ENCODE measurements at regions not wholly inside any gene's neighbourhood (a gene's known extent, or its start where the extent isn't known, plus 50 kb on each side); places are given as distances from the start of the nearest gene placed in this dataset.
A peak's percentile ranks its signal among the peaks of the same experiment; 100 is the strongest.

GRCh38 chr6:4675121-4675520, 101.1 kb upstream of the CDYL start:
- H3K4me1 ChIP-seq (ENCODE audit: control insufficient read depth, insufficient read depth, low read depth, low read length), result no peaks in the 10 kb centered on the region
- H3K79me1 ChIP-seq (replicated peaks; ENCODE audit: low read length, poor library complexity, severe bottlenecking), result no peaks in the 10 kb centered on the region
- no peak overlapping the region for H2BK12ac ChIP-seq (ENCODE audit: low read length in 2 of 2)
- H2AK5ac ChIP-seq (ENCODE audit: low read length, severe bottlenecking), result no peak overlapping the region
- H3K4me3 ChIP-seq (ENCODE audit: insufficient read depth in 1 of 2, low read depth in 1 of 2, low read length in 2 of 2), result no peak overlapping the region
- no peak overlapping the region for H3K4me2 ChIP-seq (ENCODE audit: low read length, poor library complexity, severe bottlenecking)
- H4K91ac ChIP-seq (ENCODE audit: low read length), result no peak overlapping the region
- H2BK15ac ChIP-seq (ENCODE audit: low read depth, poor library complexity, severe bottlenecking), result no peak overlapping the region
- H2BK5ac ChIP-seq (ENCODE audit: low read depth, low read length, poor library complexity, severe bottlenecking), result no peak overlapping the region
- H3K27me3 ChIP-seq (ENCODE audit: control insufficient read depth in 1 of 2, insufficient read depth in 1 of 2, low read length in 2 of 2), result no peaks in the 10 kb centered on the region
- no peak overlapping the region for H3K9ac ChIP-seq (ENCODE audit: low read length)
- H3K36me3 ChIP-seq (ENCODE audit: control insufficient read depth in 1 of 2, insufficient read depth in 2 of 2, low read depth in 1 of 2, low read length in 2 of 2), result no peaks in the 10 kb centered on the region
- DNase-seq, result no peak
- H3K4ac ChIP-seq (ENCODE audit: low read depth in 1 of 2, low read length in 2 of 2), result no peak overlapping the region
- H3K14ac ChIP-seq (ENCODE audit: low read length in 2 of 2), result no peak overlapping the region
- WGBS, result 84% methylated on average over 6 of the region's 6 CpGs
- H2AFZ ChIP-seq (ENCODE audit: low read depth, low read length), result no peak overlapping the region
- H4K8ac ChIP-seq (ENCODE audit: low read length), result no peak overlapping the region
- H3K18ac ChIP-seq (ENCODE audit: low read depth in 1 of 2, low read length in 2 of 2), result no peak overlapping the region
- H3K9me3 ChIP-seq (ENCODE audit: control insufficient read depth, low read length), result no peaks in the 10 kb centered on the region
- no peak overlapping the region for H2BK120ac ChIP-seq (ENCODE audit: low read depth, low read length)
- no peak overlapping the region for H3K23ac ChIP-seq (ENCODE audit: low read length in 2 of 2)
- H3K27ac ChIP-seq (ENCODE audit: low read length, poor library complexity, severe bottlenecking), result no peak overlapping the region

- no peak overlapping the region for H4K8ac ChIP-seq (ENCODE audit: low read length)
- H3K27ac ChIP-seq (ENCODE audit: low read length, poor library complexity, severe bottlenecking), result no peak overlapping the region
- H2AFZ ChIP-seq (ENCODE audit: low read depth, low read length), result no peak overlapping the region
- H3K4me3 ChIP-seq (ENCODE audit: insufficient read depth in 1 of 2, low read depth in 1 of 2, low read length in 2 of 2), result no peak overlapping the region
- H3K18ac ChIP-seq (ENCODE audit: low read depth in 1 of 2, low read length in 2 of 2), result no peak overlapping the region
- no peak overlapping the region for H2BK5ac ChIP-seq (ENCODE audit: low read depth, low read length, poor library complexity, severe bottlenecking)
- H3K79me1 ChIP-seq (replicated peaks; ENCODE audit: low read length, poor library complexity, severe bottlenecking), result no peaks in the 10 kb centered on the region
- H3K23ac ChIP-seq (ENCODE audit: low read length in 2 of 2), result no peak overlapping the region
- H3K4me1 ChIP-seq (ENCODE audit: control insufficient read depth, insufficient read depth, low read depth, low read length), result no peaks in the 10 kb centered on the region
- H3K27me3 ChIP-seq (ENCODE audit: control insufficient read depth in 1 of 2, insufficient read depth in 1 of 2, low read length in 2 of 2), result no peaks in the 10 kb centered on the region
- no peak overlapping the region for H4K91ac ChIP-seq (ENCODE audit: low read length)
- no peak overlapping the region for H2AK5ac ChIP-seq (ENCODE audit: low read length, severe bottlenecking)
- no peak for DNase-seq
- H3K4ac ChIP-seq (ENCODE audit: low read depth in 1 of 2, low read length in 2 of 2), result no peak overlapping the region
- H2BK15ac ChIP-seq (ENCODE audit: low read depth, poor library complexity, severe bottlenecking), result no peak overlapping the region
- no peak overlapping the region for H3K14ac ChIP-seq (ENCODE audit: low read length in 2 of 2)
- no peaks in the 10 kb centered on the region for H3K9me3 ChIP-seq (ENCODE audit: control insufficient read depth, low read length)
- 76% methylated on average over 3 of the region's 3 CpGs for WGBS
- no peak overlapping the region for H2BK120ac ChIP-seq (ENCODE audit: low read depth, low read length)
- no peak overlapping the region for H2BK12ac ChIP-seq (ENCODE audit: low read length in 2 of 2)
- no peak overlapping the region for H3K4me2 ChIP-seq (ENCODE audit: low read length, poor library complexity, severe bottlenecking)
- H3K9ac ChIP-seq (ENCODE audit: low read length), result no peak overlapping the region
- H3K36me3 ChIP-seq (ENCODE audit: control insufficient read depth in 1 of 2, insufficient read depth in 2 of 2, low read depth in 1 of 2, low read length in 2 of 2), result no peaks in the 10 kb centered on the region
These were observed 102.3 kb upstream of the CDYL start for GRCh38 chr6:4673861-4674260.

DNA sequence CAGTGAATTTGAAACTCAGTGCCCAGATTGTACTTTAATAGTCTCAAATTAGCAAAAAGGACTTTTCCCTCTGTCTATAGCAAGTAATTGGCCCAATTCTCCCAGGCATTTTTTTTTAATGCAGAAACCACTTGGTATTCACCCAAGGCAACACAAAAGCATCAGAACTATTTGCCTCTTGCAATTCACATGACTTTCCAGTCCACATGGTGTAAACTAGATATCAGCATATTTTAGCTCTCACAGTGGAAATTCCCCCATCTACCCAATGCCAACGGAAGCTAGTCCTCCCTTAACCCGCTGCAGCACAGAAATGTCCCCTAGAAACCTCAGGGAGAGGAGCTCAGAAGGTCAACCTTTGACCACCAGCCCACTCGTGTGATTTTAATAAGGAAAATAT, 103.4 kb upstream of the CDYL start:
- H3K14ac ChIP-seq (ENCODE audit: low read length in 2 of 2), result no peak overlapping the region
- H3K9me3 ChIP-seq (ENCODE audit: control insufficient read depth, low read length), result no peaks in the 10 kb centered on the region
- H3K4me3 ChIP-seq (ENCODE audit: insufficient read depth in 1 of 2, low read depth in 1 of 2, low read length in 2 of 2), result peak overlapping the region in 1 of 2 experiments; percentile 50
- H3K4me2 ChIP-seq (ENCODE audit: low read length, poor library complexity, severe bottlenecking), result no peak overlapping the region
- no peak overlapping the region for H3K27ac ChIP-seq (ENCODE audit: low read length, poor library complexity, severe bottlenecking)
- no peaks in the 10 kb centered on the region for H3K36me3 ChIP-seq (ENCODE audit: control insufficient read depth in 1 of 2, insufficient read depth in 2 of 2, low read depth in 1 of 2, low read length in 2 of 2)
- H4K91ac ChIP-seq (ENCODE audit: low read length), result no peak overlapping the region
- no peak overlapping the region for H4K8ac ChIP-seq (ENCODE audit: low read length)
- no peak overlapping the region for H2BK12ac ChIP-seq (ENCODE audit: low read length in 2 of 2)
- peak overlapping the region; percentile 26 for H3K9ac ChIP-seq (ENCODE audit: low read length)
- peaks cover 5% of the 10 kb centered on the region for H3K4me1 ChIP-seq (ENCODE audit: control insufficient read depth, insufficient read depth, low read depth, low read length)
- H2AK5ac ChIP-seq (ENCODE audit: low read length, severe bottlenecking), result no peak overlapping the region
- WGBS, result 91% methylated on average over 3 of the region's 3 CpGs
- no peaks in the 10 kb centered on the region for H3K27me3 ChIP-seq (ENCODE audit: control insufficient read depth in 1 of 2, insufficient read depth in 1 of 2, low read length in 2 of 2)
- no peaks in the 10 kb centered on the region for H3K79me1 ChIP-seq (replicated peaks; ENCODE audit: low read length, poor library complexity, severe bottlenecking)
- H2BK5ac ChIP-seq (ENCODE audit: low read depth, low read length, poor library complexity, severe bottlenecking), result no peak overlapping the region
- H2BK15ac ChIP-seq (ENCODE audit: low read depth, poor library complexity, severe bottlenecking), result no peak overlapping the region
- no peak overlapping the region for H3K23ac ChIP-seq (ENCODE audit: low read length in 2 of 2)
- H2BK120ac ChIP-seq (ENCODE audit: low read depth, low read length), result no peak overlapping the region
- DNase-seq, result peak; percentile 15
- H3K18ac ChIP-seq (ENCODE audit: low read depth in 1 of 2, low read length in 2 of 2), result no peak overlapping the region
- H2AFZ ChIP-seq (ENCODE audit: low read depth, low read length), result no peak overlapping the region
- no peak overlapping the region for H3K4ac ChIP-seq (ENCODE audit: low read depth in 1 of 2, low read length in 2 of 2)

DNA sequence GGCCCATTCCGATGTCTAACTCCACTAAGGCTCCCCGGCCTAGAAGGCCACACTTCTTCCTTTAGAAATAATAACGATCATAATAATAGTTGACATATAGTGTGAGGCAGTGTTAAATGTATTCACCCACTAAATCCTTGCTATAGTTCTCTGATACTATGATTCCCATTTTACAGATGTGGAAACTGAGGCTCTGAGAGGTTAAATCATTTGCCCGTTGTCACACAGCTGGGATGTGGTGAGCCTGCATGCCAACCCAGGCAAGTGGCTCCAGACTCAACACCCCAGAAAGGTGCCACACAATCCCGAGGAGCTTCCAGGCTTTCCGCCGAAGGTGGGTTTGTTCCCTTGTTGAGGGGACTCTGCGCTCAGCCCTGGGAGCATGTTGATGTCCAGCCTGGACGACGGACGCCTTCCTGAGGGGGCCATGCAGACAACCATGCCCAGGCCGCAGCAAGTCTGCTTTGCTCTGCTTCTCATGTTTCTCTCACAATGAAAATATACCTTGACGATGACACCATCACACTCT, 104.6 kb upstream of the CDYL start:
- WGBS, result 99% methylated on average over 9 of the region's 13 CpGs
- Histone ChIP-seq H3K14ac (ENCODE audit: low read length in 2 of 2) (no peak overlapping the region), H2BK15ac (ENCODE audit: low read depth, poor library complexity, severe bottlenecking) (no peak overlapping the region), H3K4ac (ENCODE audit: low read depth in 1 of 2, low read length in 2 of 2) (no peak overlapping the region), H3K23ac (ENCODE audit: low read length in 2 of 2) (no peak overlapping the region), H3K9me3 (ENCODE audit: control insufficient read depth, low read length) (no peaks in the 10 kb centered on the region), H3K18ac (ENCODE audit: low read depth in 1 of 2, low read length in 2 of 2) (no peak overlapping the region), H2AK5ac (ENCODE audit: low read length, severe bottlenecking) (no peak overlapping the region), H3K4me2 (ENCODE audit: low read length, poor library complexity, severe bottlenecking) (no peak overlapping the region), H3K79me1 (replicated peaks; ENCODE audit: low read length, poor library complexity, severe bottlenecking) (no peaks in the 10 kb centered on the region), H4K8ac (ENCODE audit: low read length) (no peak overlapping the region), H4K91ac (ENCODE audit: low read length) (no peak overlapping the region), H3K4me3 (ENCODE audit: insufficient read depth in 1 of 2, low read depth in 1 of 2, low read length in 2 of 2) (no peak overlapping the region), H3K9ac (ENCODE audit: low read length) (no peak overlapping the region), H3K4me1 (ENCODE audit: control insufficient read depth, insufficient read depth, low read depth, low read length) (peaks cover 5% of the 10 kb centered on the region), H2BK5ac (ENCODE audit: low read depth, low read length, poor library complexity, severe bottlenecking) (no peak overlapping the region), H2AFZ (ENCODE audit: low read depth, low read length) (no peak overlapping the region), H2BK120ac (ENCODE audit: low read depth, low read length) (no peak overlapping the region), H3K27me3 (ENCODE audit: control insufficient read depth in 1 of 2, insufficient read depth in 1 of 2, low read length in 2 of 2) (no peaks in the 10 kb centered on the region), H3K36me3 (ENCODE audit: control insufficient read depth in 1 of 2, insufficient read depth in 2 of 2, low read depth in 1 of 2, low read length in 2 of 2) (no peaks in the 10 kb centered on the region), H2BK12ac (ENCODE audit: low read length in 2 of 2) (peak overlapping the region in 1 of 2 experiments; percentile 43), H3K27ac (ENCODE audit: low read length, poor library complexity, severe bottlenecking) (no peak overlapping the region)
- DNase-seq, result no peak

All from mesenchymal stem cell (in vitro differentiated cells and primary cell).